HL-60 (cell line): ENCODE measurements at regions not wholly inside any gene's neighbourhood (a gene's known extent, or its start where the extent isn't known, plus 50 kb on each side); places are given as distances from the start of the nearest gene placed in this dataset.

Experiments used
- DNase-seq, 2 experiments: peaks; one replicate each; pipeline ENCODE4 v3.0.0-alpha.2; 2010 to 2020; ENCODE audit warnings: low read depth in 1 of 2, low spot score in 1 of 2
- H3K27ac ChIP-seq: fragments of 250-450 bp; sonication (Bioruptor Pico); replicated peaks from 2 replicates; pipeline ENCODE4 v1.5.1; 2020; ENCODE audit warnings: mild to moderate bottlenecking, moderate library complexity
- H3K27me3 ChIP-seq: fragments of 250-450 bp; sonication (Bioruptor Pico); 2 replicates; pipeline ENCODE4 v1.5.1; 2021; ENCODE audit warnings: mild to moderate bottlenecking, moderate library complexity; ENCODE audit not compliant: insufficient read depth, poor library complexity, severe bottlenecking
- H3K4me3 ChIP-seq: replicated peaks from 2 replicates; pipeline ENCODE4 v1.5.1; 2011; ENCODE audit warnings: mild to moderate bottlenecking, control low read depth, low read length; ENCODE audit not compliant: insufficient read depth
- CTCF ChIP-seq: IDR thresholded peaks from one replicate; pipeline ENCODE4 v1.5.1; 2011; ENCODE audit warnings: low read length, control low read depth, inconsistent platforms; ENCODE audit not compliant: insufficient read depth
- GABPA ChIP-seq: IDR thresholded peaks from 2 replicates; pipeline ENCODE4 v1.6.1; 2012; ENCODE audit warnings: low read depth
- POLR2AphosphoS5 ChIP-seq: IDR thresholded peaks from 2 replicates; pipeline ENCODE4 v1.6.1; 2012; ENCODE audit warnings: low read depth
- SPI1 ChIP-seq: IDR thresholded peaks from 2 replicates; pipeline ENCODE4 v1.6.1; 2012; ENCODE audit warnings: low read depth, mild to moderate bottlenecking, borderline replicate concordance
- TF ChIP-seq, protein P1 (sequence below): IDR thresholded peaks from 2 replicates; pipeline ENCODE4 v1.6.1; 2012; ENCODE audit warnings: low read depth; ENCODE audit not compliant: insufficient replicate concordance

GRCh38 chr17:73939806-73940205 is 263.7 kb upstream of the RPL38 start:
- no peaks in the 10 kb centered on the region for H3K27me3 ChIP-seq
- H3K4me3 ChIP-seq = no peak overlapping the region
- TF ChIP-seq SPI1 = no peak
- TF ChIP-seq POLR2AphosphoS5 = no peak
- TF ChIP-seq, protein P1, sequence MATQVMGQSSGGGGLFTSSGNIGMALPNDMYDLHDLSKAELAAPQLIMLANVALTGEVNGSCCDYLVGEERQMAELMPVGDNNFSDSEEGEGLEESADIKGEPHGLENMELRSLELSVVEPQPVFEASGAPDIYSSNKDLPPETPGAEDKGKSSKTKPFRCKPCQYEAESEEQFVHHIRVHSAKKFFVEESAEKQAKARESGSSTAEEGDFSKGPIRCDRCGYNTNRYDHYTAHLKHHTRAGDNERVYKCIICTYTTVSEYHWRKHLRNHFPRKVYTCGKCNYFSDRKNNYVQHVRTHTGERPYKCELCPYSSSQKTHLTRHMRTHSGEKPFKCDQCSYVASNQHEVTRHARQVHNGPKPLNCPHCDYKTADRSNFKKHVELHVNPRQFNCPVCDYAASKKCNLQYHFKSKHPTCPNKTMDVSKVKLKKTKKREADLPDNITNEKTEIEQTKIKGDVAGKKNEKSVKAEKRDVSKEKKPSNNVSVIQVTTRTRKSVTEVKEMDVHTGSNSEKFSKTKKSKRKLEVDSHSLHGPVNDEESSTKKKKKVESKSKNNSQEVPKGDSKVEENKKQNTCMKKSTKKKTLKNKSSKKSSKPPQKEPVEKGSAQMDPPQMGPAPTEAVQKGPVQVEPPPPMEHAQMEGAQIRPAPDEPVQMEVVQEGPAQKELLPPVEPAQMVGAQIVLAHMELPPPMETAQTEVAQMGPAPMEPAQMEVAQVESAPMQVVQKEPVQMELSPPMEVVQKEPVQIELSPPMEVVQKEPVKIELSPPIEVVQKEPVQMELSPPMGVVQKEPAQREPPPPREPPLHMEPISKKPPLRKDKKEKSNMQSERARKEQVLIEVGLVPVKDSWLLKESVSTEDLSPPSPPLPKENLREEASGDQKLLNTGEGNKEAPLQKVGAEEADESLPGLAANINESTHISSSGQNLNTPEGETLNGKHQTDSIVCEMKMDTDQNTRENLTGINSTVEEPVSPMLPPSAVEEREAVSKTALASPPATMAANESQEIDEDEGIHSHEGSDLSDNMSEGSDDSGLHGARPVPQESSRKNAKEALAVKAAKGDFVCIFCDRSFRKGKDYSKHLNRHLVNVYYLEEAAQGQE = no peak
- no peak for TF ChIP-seq CTCF
- no peak for TF ChIP-seq GABPA
- no peak for DNase-seq
- H3K27ac ChIP-seq = no peak overlapping the region

DNA sequence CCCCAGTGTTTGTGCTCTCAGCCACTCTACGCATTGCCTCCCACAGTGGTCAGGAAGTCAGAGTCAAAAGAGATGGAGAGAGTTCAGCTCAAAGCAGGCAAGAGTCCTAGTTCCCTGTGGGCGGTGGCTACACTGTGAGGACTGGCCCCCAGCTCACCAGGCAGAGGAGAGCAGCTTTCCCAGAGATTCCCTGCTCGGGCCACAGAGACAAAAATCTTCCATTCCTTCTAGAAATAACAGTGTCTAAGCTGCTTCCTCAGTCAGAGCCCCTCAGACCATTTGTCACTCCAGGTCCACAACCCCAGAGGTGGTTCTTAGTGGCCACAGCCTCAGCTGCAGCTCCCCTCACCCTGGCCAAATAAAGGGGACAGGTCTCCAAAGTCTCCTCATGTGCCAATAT is 263.0 kb upstream of the RPL38 start:
- Histone ChIP-seq H3K27ac (no peak overlapping the region), H3K4me3 (no peak overlapping the region), H3K27me3 (no peaks in the 10 kb centered on the region)
- TF ChIP-seq POLR2AphosphoS5 (no peak), SPI1 (no peak), GABPA (no peak), CTCF (no peak)
- TF ChIP-seq, protein P1 = no peak
- no peak for DNase-seq

DNA sequence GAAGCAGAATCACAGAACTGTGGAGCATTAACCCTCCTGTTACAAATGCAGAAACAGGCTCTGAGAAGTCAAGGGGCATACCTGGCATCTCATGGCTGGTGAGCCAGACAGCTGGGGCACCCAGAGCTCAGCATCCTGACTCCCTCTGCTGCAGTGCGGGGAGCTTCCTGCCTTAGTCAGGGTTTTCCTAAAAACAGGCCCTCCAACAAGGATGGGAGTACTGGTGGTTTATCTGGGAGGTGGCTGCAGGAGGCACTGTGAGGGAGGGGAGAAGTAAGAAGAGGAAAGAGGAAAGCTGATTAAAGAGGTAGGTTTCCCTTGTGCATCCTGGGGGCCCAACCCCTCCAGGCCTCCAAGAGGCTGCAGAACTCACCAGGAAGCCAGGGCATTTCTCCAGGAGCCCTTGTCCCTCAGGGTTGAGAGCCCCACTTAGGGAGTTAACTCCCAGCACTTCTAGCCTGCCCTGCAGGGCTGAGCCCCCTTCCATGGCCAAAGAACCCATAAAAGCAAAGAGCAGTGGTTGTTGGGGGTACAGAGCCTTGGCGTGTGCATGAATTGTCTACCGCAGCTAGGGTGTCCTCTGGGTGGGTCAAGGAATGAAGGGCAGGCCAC is 261.5 kb upstream of the RPL38 start:
- no peak for TF ChIP-seq SPI1
- TF ChIP-seq POLR2AphosphoS5 = no peak
- TF ChIP-seq GABPA = no peak
- TF ChIP-seq, protein P1 = no peak
- no peak for TF ChIP-seq CTCF
- no peak for DNase-seq
- Histone ChIP-seq H3K27ac (no peak overlapping the region), H3K27me3 (no peaks in the 10 kb centered on the region), H3K4me3 (no peak overlapping the region)
